A673 (cell line): ENCODE measurements at regions not wholly inside any gene's neighbourhood (a gene's known extent, or its start where the extent isn't known, plus 50 kb on each side); places are given as distances from the start of the nearest gene placed in this dataset.

Experiments
- EZH2 ChIP-seq: fragments of 200-600 bp; sonication (generic); IDR thresholded peaks from 2 replicates; pipeline ENCODE4 v1.6.1; 2017; ENCODE audit warnings: borderline replicate concordance, low read depth, mild to moderate bottlenecking, mixed read lengths, antibody characterized with exemption, low read length; ENCODE audit not compliant: poor library complexity, severe bottlenecking
- TF ChIP-seq, protein P1 (sequence below): fragments of 300-800, 200-600 bp; sonication (generic); conservative IDR thresholded peaks from 2 replicates; pipeline ENCODE4 v1.5.1; 2017; ENCODE audit warnings: low read depth, mild to moderate bottlenecking, antibody characterized with exemption, low read length, moderate library complexity, mixed read lengths

GRCh38 chr22:49202226-49202625 is 625.4 kb downstream of the BRD1 start:
- TF ChIP-seq, protein P1, sequence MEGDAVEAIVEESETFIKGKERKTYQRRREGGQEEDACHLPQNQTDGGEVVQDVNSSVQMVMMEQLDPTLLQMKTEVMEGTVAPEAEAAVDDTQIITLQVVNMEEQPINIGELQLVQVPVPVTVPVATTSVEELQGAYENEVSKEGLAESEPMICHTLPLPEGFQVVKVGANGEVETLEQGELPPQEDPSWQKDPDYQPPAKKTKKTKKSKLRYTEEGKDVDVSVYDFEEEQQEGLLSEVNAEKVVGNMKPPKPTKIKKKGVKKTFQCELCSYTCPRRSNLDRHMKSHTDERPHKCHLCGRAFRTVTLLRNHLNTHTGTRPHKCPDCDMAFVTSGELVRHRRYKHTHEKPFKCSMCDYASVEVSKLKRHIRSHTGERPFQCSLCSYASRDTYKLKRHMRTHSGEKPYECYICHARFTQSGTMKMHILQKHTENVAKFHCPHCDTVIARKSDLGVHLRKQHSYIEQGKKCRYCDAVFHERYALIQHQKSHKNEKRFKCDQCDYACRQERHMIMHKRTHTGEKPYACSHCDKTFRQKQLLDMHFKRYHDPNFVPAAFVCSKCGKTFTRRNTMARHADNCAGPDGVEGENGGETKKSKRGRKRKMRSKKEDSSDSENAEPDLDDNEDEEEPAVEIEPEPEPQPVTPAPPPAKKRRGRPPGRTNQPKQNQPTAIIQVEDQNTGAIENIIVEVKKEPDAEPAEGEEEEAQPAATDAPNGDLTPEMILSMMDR = no peak
- TF ChIP-seq EZH2 = no peak
